ENCODE measurements at regions not wholly inside any gene's neighbourhood (a gene's known extent, or its start where the extent isn't known, plus 50 kb on each side); places are given as distances from the start of the nearest gene placed in this dataset.

DNA sequence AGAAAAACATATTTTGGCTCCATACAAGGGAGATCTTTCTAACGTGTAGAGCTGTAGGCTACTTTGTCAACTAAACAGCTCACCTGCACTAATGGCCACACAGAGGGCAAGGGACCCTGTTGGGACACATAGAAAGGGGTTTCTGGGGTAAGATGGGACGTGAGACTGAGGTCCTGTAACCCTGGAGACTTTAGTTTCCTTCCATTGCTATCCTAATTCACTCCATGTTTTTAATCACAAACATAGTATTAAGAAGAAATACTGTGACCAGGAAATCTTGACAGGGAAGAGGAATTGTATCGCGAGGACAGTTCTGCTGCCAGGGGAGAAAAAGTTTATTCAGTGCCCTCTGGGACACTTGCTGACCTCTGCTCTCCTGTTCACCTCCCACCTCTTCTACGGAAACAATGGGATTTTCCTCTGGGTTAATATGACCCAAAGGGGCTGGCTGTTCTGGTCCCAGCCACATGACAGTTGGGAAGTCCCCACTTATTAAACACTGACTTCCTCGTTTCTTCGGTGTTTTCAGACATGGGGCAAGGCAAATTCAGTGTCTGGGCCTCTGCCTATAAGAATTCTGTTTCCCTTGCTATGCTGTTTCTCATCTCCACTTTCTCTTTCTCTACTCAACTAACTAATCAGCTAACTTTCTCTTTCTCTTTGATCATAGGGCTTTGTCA is 106.9 kb upstream of the SEMA6A start:
- no peak for DNase-seq (ENCODE audit: low read depth in 2 of 3, low spot score in 1 of 3)

DNA sequence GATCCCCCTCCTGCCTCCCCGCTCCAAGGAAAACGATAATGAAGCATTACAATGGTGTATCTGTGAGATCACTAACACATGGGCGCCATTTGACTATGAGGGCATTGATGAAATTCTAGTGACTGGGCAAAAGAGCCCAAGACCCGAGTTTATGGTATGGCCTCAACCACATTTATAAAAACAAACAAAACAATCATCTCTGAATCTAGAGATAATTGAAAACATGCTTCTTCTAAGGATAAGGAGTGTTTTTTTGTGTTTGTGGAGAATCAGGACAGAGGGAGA is 100.9 kb upstream of the SEMA6A start:
- no peak for DNase-seq (ENCODE audit: low read depth in 2 of 3, low spot score in 1 of 3)

DNA sequence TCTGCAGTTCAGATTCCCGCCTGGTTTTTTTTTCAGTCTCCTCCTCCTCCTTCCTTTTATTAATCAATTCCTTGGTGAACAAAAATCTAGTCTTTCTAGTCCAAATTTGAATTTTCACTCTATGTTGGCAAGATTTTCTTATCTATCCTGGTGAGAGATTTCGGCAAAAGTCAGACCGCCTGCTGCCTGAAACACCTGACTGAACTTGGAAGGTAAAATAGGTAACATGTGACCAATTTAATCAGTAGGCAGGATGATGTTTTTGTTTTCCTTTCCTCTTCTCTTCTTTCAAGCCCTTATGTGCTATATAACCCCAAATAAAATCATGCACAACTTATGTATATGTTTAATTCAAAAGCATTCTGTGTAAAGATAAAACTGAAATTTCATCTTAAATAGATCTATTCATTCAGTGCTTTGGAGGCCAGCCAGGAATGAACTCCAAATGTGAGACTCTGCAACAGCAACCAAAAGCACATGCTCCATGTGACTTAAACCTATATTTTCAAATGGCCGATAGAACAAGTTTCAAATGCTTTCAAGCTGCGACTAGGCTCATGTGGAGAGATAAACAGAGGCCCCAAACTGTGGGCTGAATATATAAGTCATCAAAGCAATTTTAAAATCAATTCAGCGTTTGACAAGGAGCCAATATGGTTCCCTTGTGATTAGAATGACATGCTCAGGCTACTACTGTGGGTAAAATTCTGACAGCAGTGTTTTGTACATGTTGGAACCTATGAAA is 100.4 kb upstream of the SEMA6A start:
- no peak for DNase-seq (ENCODE audit: low read depth in 2 of 3, low spot score in 1 of 3)

DNA sequence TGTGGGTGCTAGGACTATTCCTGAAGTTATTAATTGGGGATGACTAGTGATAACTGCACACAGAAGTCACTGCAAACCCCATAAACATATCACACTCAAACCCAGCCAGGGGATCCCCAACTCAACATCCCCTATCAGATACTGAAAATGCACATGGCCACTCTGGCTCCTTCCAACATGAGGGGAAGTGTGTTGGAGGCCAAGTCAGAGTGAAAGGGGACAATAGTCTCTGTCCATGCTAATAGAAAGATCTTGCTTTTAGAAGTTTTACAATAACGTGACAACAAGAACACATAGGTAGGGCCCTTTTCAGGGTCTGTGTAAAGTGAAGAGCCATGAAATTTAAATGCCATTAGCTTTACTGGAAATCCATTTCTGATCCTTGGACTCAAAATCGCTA is 98.8 kb upstream of the SEMA6A start:
- no peak for DNase-seq (ENCODE audit: low read depth in 2 of 3, low spot score in 1 of 3)

DNA sequence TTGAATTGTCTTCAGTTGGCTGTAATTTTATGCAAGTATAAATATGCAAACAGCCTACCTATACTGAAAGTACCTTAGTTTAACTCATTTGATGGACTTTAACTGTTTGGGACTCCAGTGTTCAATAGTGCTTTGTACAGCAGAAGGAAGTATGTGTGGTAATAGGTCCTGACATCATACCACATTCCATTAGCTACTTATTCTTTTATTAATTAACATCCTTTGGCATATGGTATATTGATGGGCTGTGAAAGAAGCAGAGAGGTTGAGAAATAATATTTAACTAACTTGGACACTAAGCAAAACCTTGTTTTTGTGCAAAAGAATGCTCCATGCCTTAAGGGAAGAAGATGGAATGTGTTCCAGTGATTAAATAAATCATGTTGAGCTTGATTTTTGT is 97.6 kb upstream of the SEMA6A start:
- DNase-seq (ENCODE audit: low read depth in 2 of 3, low spot score in 1 of 3), result no peak

DNA sequence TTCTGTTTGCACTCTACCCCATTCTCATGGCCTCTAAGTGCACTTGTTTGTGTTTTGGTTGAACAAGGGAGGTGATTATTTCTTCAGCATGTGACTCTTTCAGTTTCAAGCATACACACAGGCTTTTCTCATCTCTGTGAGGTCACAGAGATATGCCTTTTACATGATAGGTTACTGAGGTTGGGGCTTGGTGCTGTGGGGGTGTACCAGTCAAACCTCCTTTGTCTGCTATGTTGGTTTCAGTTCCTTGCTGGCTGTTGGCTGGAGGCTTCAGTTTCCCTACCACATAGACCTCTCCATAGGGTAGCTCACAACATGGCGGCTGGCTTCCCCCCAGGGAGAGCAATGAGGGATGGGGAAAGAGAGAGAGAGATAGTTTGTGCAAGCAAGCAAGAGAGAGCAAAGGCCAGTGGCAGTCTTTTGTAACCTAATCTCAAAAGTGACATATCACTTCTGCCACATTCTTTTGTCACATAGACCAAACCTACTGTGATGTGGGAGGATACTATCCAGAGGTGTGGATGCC is 96.7 kb upstream of the SEMA6A start:
- no peak for DNase-seq (ENCODE audit: low read depth in 2 of 3, low spot score in 1 of 3)

DNA sequence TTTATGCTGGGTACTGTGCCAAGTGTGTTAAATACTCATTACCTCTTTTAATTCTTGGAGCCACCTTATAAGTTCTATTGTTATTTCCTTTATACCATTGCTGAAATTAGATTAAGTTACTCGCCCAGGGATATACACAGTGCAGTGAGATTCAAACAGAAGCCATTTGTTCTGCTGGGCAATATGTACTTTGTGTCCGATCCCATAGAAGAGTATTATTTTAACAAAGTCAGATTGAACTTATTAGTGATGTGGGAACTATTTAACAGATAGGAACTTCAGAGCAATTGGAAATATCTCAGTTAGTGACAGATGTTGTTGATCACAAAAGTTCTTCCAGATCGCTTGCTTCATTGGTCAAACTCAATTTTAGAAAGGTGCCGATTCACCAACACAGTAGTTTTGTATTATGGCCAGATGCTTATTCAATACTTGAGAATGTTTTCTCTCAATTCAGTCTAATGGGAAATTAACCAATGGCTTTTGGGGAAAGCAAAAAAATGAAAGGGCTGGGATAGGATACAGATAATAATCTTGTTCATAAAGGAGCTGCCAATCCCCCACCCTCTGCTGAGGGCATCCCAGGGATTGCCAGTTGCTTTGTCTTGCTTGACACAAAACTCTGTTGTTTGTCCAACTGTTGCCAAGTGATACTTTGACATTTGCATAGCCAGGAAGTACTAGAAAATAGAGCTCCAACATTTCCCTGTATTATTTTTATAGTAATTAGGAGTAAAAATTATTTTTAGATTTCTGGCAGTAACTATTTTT is 94.8 kb upstream of the SEMA6A start:
- no peak for DNase-seq (ENCODE audit: low read depth in 2 of 3, low spot score in 1 of 3)

DNA sequence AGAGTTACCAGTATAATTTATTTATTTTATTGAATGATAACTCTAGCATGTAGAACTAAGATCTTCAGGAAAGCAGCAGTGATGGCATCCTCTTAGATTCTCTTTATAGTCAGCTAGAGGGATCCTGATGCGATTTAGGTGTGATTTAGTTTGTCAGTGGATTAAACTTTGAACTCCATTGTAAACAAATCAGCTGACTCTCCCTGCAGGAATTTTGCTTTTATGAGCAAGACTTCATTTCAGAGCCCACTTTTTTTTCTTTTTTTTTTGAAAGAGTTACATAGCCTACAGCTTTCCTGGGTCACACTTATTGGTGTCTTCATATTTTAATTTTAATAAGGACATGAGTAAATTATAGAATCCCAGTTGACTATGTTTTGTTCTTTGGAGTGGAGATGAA is 93.8 kb upstream of the SEMA6A start:
- DNase-seq (ENCODE audit: low read depth in 2 of 3, low spot score in 1 of 3), result no peak

DNA sequence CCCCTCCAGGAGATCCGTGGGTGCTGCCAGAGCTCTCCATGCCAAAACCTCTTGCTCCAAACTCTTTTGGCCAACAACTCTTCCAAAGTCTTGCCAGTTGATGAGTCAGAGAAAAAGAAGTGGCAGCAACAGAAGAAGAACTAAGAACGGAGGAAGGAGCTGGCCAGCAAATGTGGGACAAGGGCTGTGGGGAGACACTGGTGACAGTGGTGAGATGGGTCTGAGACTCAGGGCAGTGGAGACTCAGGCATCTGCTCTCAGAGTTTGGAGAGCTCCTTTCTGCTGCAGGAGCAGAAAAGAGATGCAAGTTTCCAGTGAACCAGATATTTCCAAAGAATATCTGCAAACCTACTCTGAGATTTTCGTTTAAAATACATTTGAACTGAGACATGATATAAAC is 92.3 kb upstream of the SEMA6A start:
- DNase-seq (ENCODE audit: low read depth in 2 of 3, low spot score in 1 of 3), result no peak

DNA sequence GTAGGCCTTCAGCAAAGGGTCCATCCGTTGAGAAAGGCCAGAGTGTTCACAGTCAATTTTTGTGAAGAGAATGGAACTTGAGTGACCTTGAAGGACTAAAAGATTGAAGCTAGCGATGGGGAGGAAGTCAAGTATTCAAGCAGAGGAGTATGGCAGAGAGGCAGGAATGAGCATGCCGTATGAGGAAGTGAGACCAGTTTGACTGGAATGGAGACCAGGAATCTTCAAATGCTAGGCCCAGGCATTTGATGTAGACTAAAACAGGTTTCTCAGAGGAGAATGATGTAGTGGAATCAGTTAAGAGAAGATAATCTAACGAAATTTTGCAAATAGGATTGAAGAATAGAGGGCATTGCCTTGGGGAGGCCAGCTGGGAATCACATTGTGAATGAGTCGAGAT is 90.4 kb upstream of the SEMA6A start:
- no peak for DNase-seq (ENCODE audit: low read depth in 2 of 3, low spot score in 1 of 3)

DNA sequence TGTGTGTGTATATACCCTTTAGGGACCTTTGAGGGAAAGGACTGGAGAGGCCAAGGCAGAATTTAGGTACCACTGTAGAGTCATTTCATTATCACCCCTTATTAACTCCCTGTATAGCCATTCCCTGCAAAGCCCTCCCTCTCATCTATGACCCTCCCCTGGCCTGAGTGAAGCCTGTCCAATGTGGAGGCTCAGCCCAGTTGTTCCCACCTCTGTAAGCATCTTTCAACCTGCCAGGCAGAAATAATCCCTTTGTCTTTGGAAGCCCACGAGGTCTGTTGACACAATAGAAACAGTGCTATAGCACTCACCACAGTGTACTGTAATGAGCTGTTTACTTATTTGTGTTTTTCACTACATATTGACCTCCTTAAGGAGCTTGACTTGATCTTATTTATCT is 88.5 kb upstream of the SEMA6A start:
- DNase-seq (ENCODE audit: low read depth in 2 of 3, low spot score in 1 of 3), result no peak

DNA sequence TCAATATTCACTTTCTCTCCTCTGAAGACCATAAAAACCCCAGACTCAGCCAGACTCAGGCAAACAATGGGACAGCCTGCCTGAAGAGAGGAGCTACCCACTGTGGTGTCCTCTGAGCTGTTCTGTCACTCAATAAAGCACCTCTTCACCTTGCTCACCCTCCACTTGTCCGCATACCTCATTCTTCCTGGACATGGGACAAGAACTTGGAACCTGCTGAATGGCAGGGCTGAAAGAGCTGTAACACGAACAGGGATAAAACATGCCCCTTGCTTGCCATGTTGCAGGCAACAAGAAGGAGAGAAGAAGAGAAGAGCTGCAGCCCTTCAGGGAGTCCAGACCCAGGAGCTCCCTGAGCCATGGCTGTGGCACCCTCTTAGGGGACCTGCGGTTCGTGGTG is 86.8 kb upstream of the SEMA6A start:
- DNase-seq (ENCODE audit: low read depth in 2 of 3, low spot score in 1 of 3), result no peak

DNA sequence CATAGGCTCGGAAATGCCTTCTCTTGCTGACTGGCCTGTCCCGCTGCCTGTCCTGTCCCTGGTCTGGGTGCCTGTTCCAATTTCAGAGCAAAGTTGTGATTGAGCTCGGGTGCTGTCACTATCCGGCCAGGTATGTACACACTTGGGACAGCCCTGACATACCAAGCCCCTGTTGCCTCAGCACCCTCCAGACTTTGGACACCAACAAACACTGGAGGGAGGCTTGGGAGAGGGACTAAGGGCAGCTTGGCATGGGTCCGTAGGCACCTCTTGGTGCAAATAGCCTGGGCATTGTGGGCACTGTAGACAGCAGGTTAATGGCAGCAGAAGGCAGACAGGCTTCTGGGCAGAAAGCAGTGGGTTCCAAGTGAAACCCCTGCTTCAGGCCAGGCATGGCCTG is 86.3 kb upstream of the SEMA6A start:
- DNase-seq (ENCODE audit: low read depth in 2 of 3, low spot score in 1 of 3), result no peak

DNA sequence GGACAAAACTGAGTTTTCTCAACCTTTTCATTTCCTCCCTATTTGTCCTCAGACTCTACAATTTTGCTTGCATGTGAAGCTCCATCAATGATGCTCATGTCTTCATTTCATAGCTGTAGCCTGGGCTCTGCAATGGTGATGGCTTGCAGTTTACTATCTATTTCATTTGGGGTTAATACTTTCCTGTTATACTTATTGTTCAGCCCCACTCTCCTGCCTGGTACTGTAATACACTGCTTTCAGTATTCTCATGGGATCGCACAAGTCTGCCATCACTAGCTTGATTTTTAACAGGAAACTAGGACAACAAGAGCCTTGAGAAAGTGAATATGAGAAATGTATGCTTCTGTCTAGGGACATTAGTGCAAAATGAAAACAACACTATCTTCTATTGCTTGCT is 84.2 kb upstream of the SEMA6A start:
- no peak for DNase-seq (ENCODE audit: low read depth in 2 of 3, low spot score in 1 of 3)

DNA sequence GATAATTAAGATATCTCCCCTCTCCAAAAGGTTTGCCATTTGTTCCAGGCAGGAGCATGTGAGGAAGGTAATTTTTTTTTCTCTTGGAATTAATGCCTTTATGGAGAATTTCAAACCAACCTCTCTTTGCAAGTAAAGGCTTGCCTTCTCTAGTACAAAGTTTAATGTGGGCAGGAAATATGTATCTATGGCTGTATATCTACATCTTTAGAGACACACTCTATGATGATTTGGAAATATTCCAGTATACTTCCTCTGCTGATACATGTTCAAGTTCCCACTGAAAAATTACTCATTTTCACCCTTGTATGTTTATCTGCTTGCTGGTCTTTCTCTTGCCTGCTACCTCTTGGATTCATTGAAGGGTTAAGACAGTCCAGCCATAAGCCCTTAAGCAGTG is 83.5 kb upstream of the SEMA6A start:
- DNase-seq (ENCODE audit: low read depth in 2 of 3, low spot score in 1 of 3), result no peak

DNA sequence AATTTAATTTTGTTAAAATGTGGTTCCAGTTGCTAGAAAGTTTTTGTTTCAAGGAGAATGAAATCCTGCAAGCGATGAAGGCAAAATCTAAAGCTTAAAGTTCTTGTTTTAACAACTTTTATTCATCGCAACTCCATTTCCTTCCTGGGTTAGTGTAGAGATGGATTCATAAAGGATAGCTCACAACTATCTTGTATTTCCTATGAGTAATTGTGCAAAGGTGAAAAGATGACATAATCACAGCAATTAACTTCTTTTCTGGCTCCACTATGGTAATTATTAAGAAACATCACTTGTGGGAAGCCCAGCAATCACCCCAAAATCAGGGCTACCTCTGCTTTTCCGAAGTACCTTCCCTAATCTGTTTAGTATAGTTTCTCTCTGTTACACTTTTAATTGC is 80.8 kb upstream of the SEMA6A start:
- no peak for DNase-seq (ENCODE audit: low read depth in 2 of 3, low spot score in 1 of 3)

DNA sequence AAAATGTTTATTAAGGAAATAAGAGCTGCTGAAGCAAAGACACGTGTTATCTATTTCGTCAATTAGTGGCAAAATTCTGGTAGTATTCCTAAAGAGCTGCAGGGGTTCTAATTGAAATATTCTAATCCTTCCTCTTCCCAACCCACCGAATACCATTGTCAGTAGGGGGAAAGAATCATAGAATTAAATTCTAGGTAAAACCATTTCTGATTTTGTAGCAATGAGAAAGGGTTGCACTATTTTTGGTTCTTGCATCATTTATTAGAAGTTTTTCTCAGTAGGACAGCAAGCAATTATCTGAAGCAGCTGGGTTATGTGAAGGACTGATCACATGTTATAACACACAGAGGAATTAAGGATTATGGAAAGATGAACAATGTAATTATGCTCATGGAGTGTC is 80.3 kb upstream of the SEMA6A start:
- DNase-seq (ENCODE audit: low read depth in 2 of 3, low spot score in 1 of 3), result no peak

DNA sequence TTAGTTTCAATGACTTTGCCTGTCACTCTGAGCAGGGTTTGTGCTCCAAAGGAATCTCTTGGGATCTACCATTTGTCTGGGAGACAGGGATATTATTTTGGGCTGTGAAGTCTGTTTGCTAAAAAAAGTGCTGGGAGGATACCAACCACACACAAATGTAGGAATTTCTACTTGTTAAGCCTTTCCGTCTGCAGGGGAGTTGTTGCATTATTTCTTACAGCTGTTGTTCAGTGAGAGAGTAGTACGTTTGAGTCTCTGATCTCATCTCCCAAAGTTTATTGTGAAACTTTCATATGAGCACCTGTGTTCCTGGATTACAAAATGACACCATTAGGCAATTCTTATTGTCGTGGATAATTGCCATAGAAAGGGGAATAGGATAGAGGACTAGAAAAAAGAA is 78.3 kb upstream of the SEMA6A start:
- DNase-seq (ENCODE audit: low read depth in 2 of 3, low spot score in 1 of 3), result no peak

DNA sequence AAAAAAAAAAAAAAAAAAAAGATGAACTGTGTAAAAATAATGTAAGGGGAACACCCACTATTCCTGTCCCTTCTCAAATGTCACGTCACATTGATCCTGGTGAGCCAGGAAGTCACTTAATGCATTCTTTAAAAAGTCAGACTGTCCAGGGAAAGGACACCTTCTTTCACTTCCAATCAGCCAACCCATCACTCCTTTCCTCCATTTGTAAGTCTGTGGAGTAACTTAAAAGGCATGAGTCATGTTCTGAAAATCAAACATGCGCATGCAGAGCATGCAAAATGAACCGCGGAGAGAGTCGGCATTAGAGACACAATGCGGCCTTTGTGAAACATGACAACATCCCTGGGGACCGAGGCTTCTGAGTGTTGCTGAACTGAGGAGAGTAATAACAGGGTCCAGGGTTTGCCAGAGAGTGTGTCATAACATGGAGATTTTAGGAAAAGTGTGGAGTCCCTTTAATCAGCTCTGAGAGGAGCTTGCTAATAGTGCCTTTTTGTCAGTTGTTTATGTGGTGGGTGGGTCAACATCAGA is 77.6 kb upstream of the SEMA6A start:
- no peak for DNase-seq (ENCODE audit: low read depth in 2 of 3, low spot score in 1 of 3)

DNA sequence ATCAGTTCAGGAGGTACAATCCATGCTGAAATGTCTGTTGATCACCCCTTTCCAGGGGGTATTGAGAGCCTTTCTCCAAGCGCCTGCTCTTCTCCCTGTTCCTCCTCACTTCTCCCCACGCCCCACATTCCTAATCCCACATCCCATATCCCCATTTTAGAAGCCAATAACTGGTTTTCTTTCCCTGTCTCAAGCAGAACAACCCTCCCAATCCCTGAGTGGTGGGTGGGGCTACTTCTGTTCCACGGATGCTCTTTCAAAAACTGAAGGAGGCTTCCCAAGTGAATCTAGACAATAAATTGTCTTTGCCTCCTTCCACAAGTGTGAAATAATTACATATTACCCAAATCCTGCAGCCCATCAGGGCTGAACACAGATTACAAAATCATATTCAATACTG is 77.0 kb upstream of the SEMA6A start:
- DNase-seq (ENCODE audit: low read depth in 2 of 3, low spot score in 1 of 3), result no peak

DNA sequence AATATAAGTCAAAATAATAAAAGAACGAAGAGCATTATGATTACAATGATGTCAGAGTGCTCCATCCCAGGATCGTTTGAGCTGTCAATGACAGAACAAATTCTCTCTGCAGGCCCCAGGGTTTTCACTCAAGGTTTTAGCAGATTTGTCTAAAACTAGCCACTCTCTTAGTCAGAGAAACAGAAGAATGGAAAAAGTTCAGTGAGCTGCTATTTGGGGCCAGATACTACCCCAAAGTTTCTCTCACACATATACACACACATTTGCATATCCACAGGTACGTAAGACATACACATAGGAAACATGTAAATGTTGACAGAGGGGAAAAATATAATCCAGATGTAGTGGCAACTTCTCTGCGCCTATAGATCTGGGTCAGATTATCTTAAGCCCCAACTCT is 76.3 kb upstream of the SEMA6A start:
- DNase-seq (ENCODE audit: low read depth in 2 of 3, low spot score in 1 of 3), result no peak

DNA sequence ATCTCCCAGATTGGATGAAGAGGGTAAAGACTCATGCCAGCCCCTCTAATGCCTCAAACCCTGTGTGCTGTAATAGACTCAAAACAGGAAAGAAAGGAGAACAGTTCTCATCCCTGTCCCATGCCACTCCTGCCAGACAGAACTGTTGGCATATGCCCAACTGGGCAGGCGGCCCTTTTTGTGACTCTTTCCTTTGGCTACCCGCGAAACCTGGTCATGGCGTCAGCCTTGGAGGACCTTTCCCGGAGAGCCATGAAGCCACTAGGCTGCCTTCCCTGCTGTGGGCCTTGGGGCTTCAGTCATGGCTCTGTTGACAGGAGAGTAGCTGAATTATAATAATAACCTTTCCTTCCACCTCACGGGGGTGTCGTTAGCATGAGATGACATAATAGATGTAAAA is 75.9 kb upstream of the SEMA6A start:
- no peak for DNase-seq (ENCODE audit: low read depth in 2 of 3, low spot score in 1 of 3)

Data from stimulated activated CD4-positive, alpha-beta T cell treated with anti-CD3 and anti-CD28 coated beads, Interleukin-12 subunit alpha, Interleukin-12 subunit beta, amount 100 ng/mL, for 48 hours (primary cell).